HepG2 (cell line): ENCODE measurements at regions not wholly inside any gene's neighbourhood (a gene's known extent, or its start where the extent isn't known, plus 50 kb on each side); places are given as distances from the start of the nearest gene placed in this dataset.

Experiments
- ATAC-seq: fragments of 200-7000 bp; cut with Tn5 transposase; 3 replicates; pipeline ENCODE4 v1.9.1; 2020; ENCODE audit warnings: mild to moderate bottlenecking, moderate library complexity
- BruUV-seq: library from RNA; stranded (reverse); fragments of 400-500 nt; replicated peaks from 2 replicates; lab custom pipeline; 2021; lab: Mats Ljungman, UMichigan
- CTCF ChIA-PET: fragments of 300-600 bp; formaldehyde crosslinking; extraction: SDS; loops from one replicate; lab custom pipeline; 2021; ENCODE audit warnings: low total read pairs, inconsistent platforms, low intra/inter-chr PET ratio; lab: Yijun Ruan, JAX
- POLR2A ChIA-PET: fragments of 350-600 bp; sonication (Branson Sonifier 250); formaldehyde crosslinking; loops from one replicate; lab custom pipeline; 2020; ENCODE audit warnings: antibody characterized with exemption, inconsistent platforms; lab: Yijun Ruan, JAX
- DNase-seq: peaks from one replicate; pipeline ENCODE4 v3.0.0-alpha.2; 2015; ENCODE audit warnings: low spot score
- FAIRE-seq: peaks from 3 replicates; lab custom pipeline; 2011; peaks lifted over from hg19 to GRCh38; lab: Jason Lieb, UNC
- H2AFZ ChIP-seq: one replicate; pipeline ENCODE4 v1.6.1; 2011; ENCODE audit warnings: low read length, inconsistent platforms
- H3K27ac ChIP-seq: fragments of 300-600 bp; 3 replicates; pipeline ENCODE4 v1.8.0; 2011; ENCODE audit warnings: mixed run types, mild to moderate bottlenecking, mixed read lengths, low read length, inconsistent platforms; ENCODE audit not compliant: insufficient read depth; ENCODE audit errors: extremely low read length
- H3K27me3 ChIP-seq, 2 experiments: fragments of 200-600 bp in 1 of 2; 2 replicates in 1 of 2; 3 replicates in 1 of 2; pipeline versions ENCODE4 v1.6.0 to v1.8.0; 2011; ENCODE audit warnings: low read length in 2 of 2, mild to moderate bottlenecking in 2 of 2, moderate library complexity in 2 of 2, inconsistent platforms in 1 of 2; ENCODE audit not compliant: insufficient read depth in 2 of 2, control insufficient read depth in 1 of 2
- H3K36me3 ChIP-seq, 2 experiments: fragments of 200-600 bp in 1 of 2; replicated peaks in 1 of 2; 2 replicates in 1 of 2; 3 replicates in 1 of 2; pipeline versions ENCODE4 v1.5.1 to v1.8.0; 2011; ENCODE audit warnings: low read length in 2 of 2, inconsistent platforms in 1 of 2; ENCODE audit not compliant: insufficient read depth in 2 of 2, control insufficient read depth in 1 of 2
- H3K4me1 ChIP-seq: 2 replicates; pipeline ENCODE4 v1.5.1; 2012; ENCODE audit warnings: low read length, inconsistent platforms; ENCODE audit not compliant: insufficient read depth
- H3K4me2 ChIP-seq: 2 replicates; pipeline ENCODE4 v1.6.0; 2011; ENCODE audit warnings: low read depth, low read length, inconsistent platforms
- H3K4me3 ChIP-seq, 3 experiments: fragments of 200-600 bp in 1 of 3; sonication (generic), shearing (Covaris generic) in 1 of 3; replicated peaks in 1 of 3; 2 replicates each; pipeline ENCODE4 v1.5.1; 2011 to 2016; ENCODE audit warnings: low read length in 3 of 3, inconsistent platforms in 2 of 3, low read depth in 2 of 3, mild to moderate bottlenecking in 2 of 3, control low read depth in 1 of 3, mixed read lengths in 1 of 3; ENCODE audit not compliant: insufficient read depth in 1 of 3
- H3K79me2 ChIP-seq: one replicate; pipeline ENCODE4 v1.6.1; 2011; ENCODE audit warnings: low read length, inconsistent platforms; ENCODE audit not compliant: insufficient read depth
- H3K9ac ChIP-seq: 2 replicates; pipeline ENCODE4 v1.6.0; 2011; ENCODE audit warnings: mild to moderate bottlenecking, low read depth, low read length, inconsistent platforms; ENCODE audit not compliant: insufficient read depth
- H3K9me3 ChIP-seq: 2 replicates; pipeline ENCODE4 v1.5.1; 2012; ENCODE audit warnings: mild to moderate bottlenecking, low read length
- H4K20me1 ChIP-seq: 2 replicates; pipeline ENCODE4 v1.6.0; 2011; ENCODE audit warnings: inconsistent platforms, mild to moderate bottlenecking, low read length, moderate library complexity; ENCODE audit not compliant: insufficient read depth
- CHCHD3 ChIP-seq: sonication (generic); formaldehyde crosslinking; IDR thresholded peaks from 2 replicates; pipeline ENCODE4 v1.8.0; 2022; ENCODE audit warnings: mild to moderate bottlenecking, missing genetic modification reagents, moderate library complexity
- REPIN1 ChIP-seq: sonication (generic); formaldehyde crosslinking; IDR thresholded peaks from 2 replicates; pipeline ENCODE4 v1.8.0; 2022; ENCODE audit warnings: missing genetic modification reagents, low read depth, mild to moderate bottlenecking, borderline replicate concordance
- TEAD2 ChIP-seq: sonication (generic); formaldehyde crosslinking; IDR thresholded peaks from 2 replicates; pipeline ENCODE4 v1.9.0; 2021; ENCODE audit warnings: missing genetic modification reagents
- ZIK1 ChIP-seq: sonication (generic); formaldehyde crosslinking; IDR thresholded peaks from 2 replicates; pipeline ENCODE4 v1.5.0; 2020; ENCODE audit warnings: mild to moderate bottlenecking, low read depth, missing genetic modification reagents, borderline replicate concordance
- ZNF720 ChIP-seq: sonication (generic); formaldehyde crosslinking; IDR thresholded peaks from 2 replicates; pipeline ENCODE4 v1.4.0; 2020; ENCODE audit warnings: missing genetic modification reagents
- ZNF841 ChIP-seq: sonication (generic); formaldehyde crosslinking; IDR thresholded peaks from 2 replicates; pipeline ENCODE4 v1.8.1; 2023; ENCODE audit warnings: missing genetic modification reagents, borderline replicate concordance
- ZNF879 ChIP-seq: sonication (generic); formaldehyde crosslinking; IDR thresholded peaks from 2 replicates; pipeline ENCODE4 v1.8.1; 2023; ENCODE audit warnings: missing genetic modification reagents
- WGBS: methylation state at CpG from one replicate; pipeline ENCODE4 v1.1.6; 2017; ENCODE audit warnings: low lambda C conversion rate; 5-methylcytosine and 5-hydroxymethylcytosine counted together
- in situ Hi-C: cut with HindIII; loops from 2 replicates; pipeline ENCODE4 v1.10.0; 2017; ENCODE audit warnings: low pct_unique_long_range_greater_than_20kb; ENCODE audit not compliant: extremely low pct_ligation_motif_present
- intact Hi-C: fragments of 100-400 bp; cut with micrococcal nuclease; formaldehyde crosslinking; loops from one replicate; pipeline ENCODE4 v1.10.0; 2022; ENCODE audit not compliant: unreplicated experiment
- TF ChIP-seq, protein P1 (sequence below): sonication (generic); formaldehyde crosslinking; IDR thresholded peaks from 2 replicates; pipeline ENCODE4 v1.8.0; 2023; ENCODE audit warnings: mild to moderate bottlenecking, missing genetic modification reagents
- TF ChIP-seq, protein P2 (sequence below): IDR thresholded peaks from 2 replicates; pipeline ENCODE4 v1.6.1; 2016
- TF ChIP-seq, protein P3 (sequence below): sonication (generic); formaldehyde crosslinking; IDR thresholded peaks from 2 replicates; pipeline ENCODE4 v1.5.1; 2020; ENCODE audit warnings: mild to moderate bottlenecking, missing genetic modification reagents, moderate library complexity

DNA sequence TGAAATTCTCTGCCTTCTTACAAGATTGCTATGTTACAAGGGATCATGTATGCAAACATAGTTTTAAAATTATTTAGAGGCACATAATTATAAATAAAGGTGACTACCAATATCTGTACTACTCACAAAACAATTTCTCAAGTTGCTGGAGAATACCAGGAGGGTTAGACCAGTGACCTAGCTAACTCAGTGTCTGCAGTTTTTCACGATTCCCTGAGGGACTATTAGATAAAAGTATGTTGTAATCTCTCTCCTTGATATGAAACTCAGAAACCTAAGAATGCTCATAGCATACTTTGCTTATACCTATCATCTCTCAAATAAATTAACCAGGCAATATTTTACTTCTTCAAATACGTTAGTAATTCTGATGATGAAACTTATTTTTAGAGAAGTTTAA lies 534.0 kb upstream of the ANKRD30A start:
- BruUV-seq = no TSS peak
- Histone ChIP-seq H3K36me3 (no peaks in the 10 kb centered on the region), H3K27ac (no peak overlapping the region), H3K27me3 (no peaks in the 10 kb centered on the region), H3K4me2 (no peak overlapping the region), H2AFZ (no peak overlapping the region), H3K4me3 (no peak overlapping the region), H4K20me1 (no peaks in the 10 kb centered on the region), H3K9ac (no peak overlapping the region), H3K9me3 (no peaks in the 10 kb centered on the region), H3K79me2 (no peaks in the 10 kb centered on the region), H3K4me1 (no peaks in the 10 kb centered on the region)
- TF ChIP-seq ZNF841 (CRISPR knock-in tag) (no peak), CHCHD3 (CRISPR knock-in tag) (no peak), ZIK1 (CRISPR knock-in tag) (no peak), ZNF720 (CRISPR knock-in tag) (no peak), TEAD2 (CRISPR knock-in tag) (no peak), REPIN1 (CRISPR knock-in tag) (no peak), ZNF879 (no peak)
- TF ChIP-seq, protein P1, sequence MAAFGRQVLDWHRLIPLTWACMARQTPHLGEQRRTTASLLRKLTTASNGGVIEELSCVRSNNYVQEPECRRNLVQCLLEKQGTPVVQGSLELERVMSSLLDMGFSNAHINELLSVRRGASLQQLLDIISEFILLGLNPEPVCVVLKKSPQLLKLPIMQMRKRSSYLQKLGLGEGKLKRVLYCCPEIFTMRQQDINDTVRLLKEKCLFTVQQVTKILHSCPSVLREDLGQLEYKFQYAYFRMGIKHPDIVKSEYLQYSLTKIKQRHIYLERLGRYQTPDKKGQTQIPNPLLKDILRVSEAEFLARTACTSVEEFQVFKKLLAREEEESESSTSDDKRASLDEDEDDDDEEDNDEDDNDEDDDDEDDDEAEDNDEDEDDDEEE (CRISPR knock-in tag) = no peak
- TF ChIP-seq, protein P2, sequence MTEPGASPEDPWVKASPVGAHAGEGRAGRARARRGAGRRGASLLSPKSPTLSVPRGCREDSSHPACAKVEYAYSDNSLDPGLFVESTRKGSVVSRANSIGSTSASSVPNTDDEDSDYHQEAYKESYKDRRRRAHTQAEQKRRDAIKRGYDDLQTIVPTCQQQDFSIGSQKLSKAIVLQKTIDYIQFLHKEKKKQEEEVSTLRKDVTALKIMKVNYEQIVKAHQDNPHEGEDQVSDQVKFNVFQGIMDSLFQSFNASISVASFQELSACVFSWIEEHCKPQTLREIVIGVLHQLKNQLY = no peak
- TF ChIP-seq, protein P3, sequence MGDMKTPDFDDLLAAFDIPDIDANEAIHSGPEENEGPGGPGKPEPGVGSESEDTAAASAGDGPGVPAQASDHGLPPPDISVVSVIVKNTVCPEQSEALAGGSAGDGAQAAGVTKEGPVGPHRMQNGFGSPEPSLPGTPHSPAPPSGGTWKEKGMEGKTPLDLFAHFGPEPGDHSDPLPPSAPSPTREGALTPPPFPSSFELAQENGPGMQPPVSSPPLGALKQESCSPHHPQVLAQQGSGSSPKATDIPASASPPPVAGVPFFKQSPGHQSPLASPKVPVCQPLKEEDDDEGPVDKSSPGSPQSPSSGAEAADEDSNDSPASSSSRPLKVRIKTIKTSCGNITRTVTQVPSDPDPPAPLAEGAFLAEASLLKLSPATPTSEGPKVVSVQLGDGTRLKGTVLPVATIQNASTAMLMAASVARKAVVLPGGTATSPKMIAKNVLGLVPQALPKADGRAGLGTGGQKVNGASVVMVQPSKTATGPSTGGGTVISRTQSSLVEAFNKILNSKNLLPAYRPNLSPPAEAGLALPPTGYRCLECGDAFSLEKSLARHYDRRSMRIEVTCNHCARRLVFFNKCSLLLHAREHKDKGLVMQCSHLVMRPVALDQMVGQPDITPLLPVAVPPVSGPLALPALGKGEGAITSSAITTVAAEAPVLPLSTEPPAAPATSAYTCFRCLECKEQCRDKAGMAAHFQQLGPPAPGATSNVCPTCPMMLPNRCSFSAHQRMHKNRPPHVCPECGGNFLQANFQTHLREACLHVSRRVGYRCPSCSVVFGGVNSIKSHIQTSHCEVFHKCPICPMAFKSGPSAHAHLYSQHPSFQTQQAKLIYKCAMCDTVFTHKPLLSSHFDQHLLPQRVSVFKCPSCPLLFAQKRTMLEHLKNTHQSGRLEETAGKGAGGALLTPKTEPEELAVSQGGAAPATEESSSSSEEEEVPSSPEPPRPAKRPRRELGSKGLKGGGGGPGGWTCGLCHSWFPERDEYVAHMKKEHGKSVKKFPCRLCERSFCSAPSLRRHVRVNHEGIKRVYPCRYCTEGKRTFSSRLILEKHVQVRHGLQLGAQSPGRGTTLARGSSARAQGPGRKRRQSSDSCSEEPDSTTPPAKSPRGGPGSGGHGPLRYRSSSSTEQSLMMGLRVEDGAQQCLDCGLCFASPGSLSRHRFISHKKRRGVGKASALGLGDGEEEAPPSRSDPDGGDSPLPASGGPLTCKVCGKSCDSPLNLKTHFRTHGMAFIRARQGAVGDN (CRISPR knock-in tag) = no peak
- no peak for DNase-seq
- FAIRE-seq = no peak
- intact Hi-C loops = no loop called here
- in situ Hi-C loops = no loop called here
- 3% methylated on average over 2 of the region's 2 CpGs for WGBS
- ChIA-PET CTCF (no interaction called here), POLR2A (no interaction called here)
- no peak for ATAC-seq
